ENCODE measurements at regions not wholly inside any gene's neighbourhood (a gene's known extent, or its start where the extent isn't known, plus 50 kb on each side); places are given as distances from the start of the nearest gene placed in this dataset.

GRCh38 chr4:164169591-164169990 is 584.3 kb upstream of the SMIM31 start:
- Histone ChIP-seq H3K9me3 (peaks cover 0 to 13% (median 0%) of the 10 kb centered on the region in 11 donors), H3K27ac (no peak overlapping the region), H3K36me3 (no peaks in the 10 kb centered on the region), H3K4me1 (no peaks in the 10 kb centered on the region), H3K4me3 (no peak overlapping the region), H3K27me3 (no peaks in the 10 kb centered on the region)
- DNase-seq (no peak), ATAC-seq (no peak)
- intact Hi-C loops (cut with DNase I): no loop called here
- no peak for TF ChIP-seq CTCF (IDR thresholded peaks at IDR 0.05)

GRCh38 chr4:164177153-164177552 is 576.8 kb upstream of the SMIM31 start:
- ATAC-seq (no peak), DNase-seq (no peak)
- no peak for TF ChIP-seq CTCF (IDR thresholded peaks at IDR 0.05)
- intact Hi-C loops (cut with DNase I): no loop called here
- Histone ChIP-seq H3K9me3 (no peaks in the 10 kb centered on the region), H3K27ac (no peak overlapping the region), H3K27me3 (no peaks in the 10 kb centered on the region), H3K4me3 (no peak overlapping the region), H3K36me3 (no peaks in the 10 kb centered on the region), H3K4me1 (no peaks in the 10 kb centered on the region)
- 47 to 50% methylated on average over 3 of the region's 3 CpGs for WGBS, 2 donors

- H3K4me1 ChIP-seq: no peaks in the 10 kb centered on the region
- 0% methylated on average over 1 of the region's 1 CpG for WGBS, 2 donors
- DNase-seq (no peak), ATAC-seq (no peak)
- H3K4me3 ChIP-seq: no peak overlapping the region
- no peak overlapping the region for H3K27ac ChIP-seq
- no peaks in the 10 kb centered on the region for H3K27me3 ChIP-seq
- H3K36me3 ChIP-seq: no peaks in the 10 kb centered on the region
- intact Hi-C loops (cut with DNase I): no loop called here
- TF ChIP-seq CTCF (IDR thresholded peaks at IDR 0.05): no peak
- no peaks in the 10 kb centered on the region for H3K9me3 ChIP-seq
Observed at GRCh38 chr4:164177753-164178152, 576.2 kb upstream of the SMIM31 start.

GRCh38 chr4:164188236-164188635 is 565.7 kb upstream of the SMIM31 start:
- TF ChIP-seq CTCF (IDR thresholded peaks at IDR 0.05): no peak

GRCh38 chr4:164192844-164193243 is 561.1 kb upstream of the SMIM31 start:
- no peaks in the 10 kb centered on the region for H3K4me1 ChIP-seq
- H3K27ac ChIP-seq: no peak overlapping the region
- H3K9me3 ChIP-seq: peaks cover 0 to 9% (median 0%) of the 10 kb centered on the region in 11 donors
- DNase-seq (no peak), ATAC-seq (no peak)
- WGBS, 2 donors: 83 to 84% methylated on average over 5 of the region's 5 CpGs
- no peaks in the 10 kb centered on the region for H3K36me3 ChIP-seq
- no peak for TF ChIP-seq CTCF (IDR thresholded peaks at IDR 0.05)
- H3K4me3 ChIP-seq: no peak overlapping the region
- intact Hi-C loops (cut with DNase I): no loop called here
- no peaks in the 10 kb centered on the region for H3K27me3 ChIP-seq

More at GRCh38 chr4:164188236-164188635, 565.7 kb upstream of the SMIM31 start:
- H3K4me1 ChIP-seq: no peaks in the 10 kb centered on the region
- H3K4me3 ChIP-seq: no peak overlapping the region
- H3K36me3 ChIP-seq: no peaks in the 10 kb centered on the region
- ATAC-seq: no peak
- intact Hi-C loops (cut with DNase I): no loop called here
- 93 to 94% methylated on average over 35 of the region's 35 CpGs for WGBS, 2 donors
- no peaks in the 10 kb centered on the region for H3K27me3 ChIP-seq
- peaks cover 0 to 14% (median 0%) of the 10 kb centered on the region in 11 donors for H3K9me3 ChIP-seq
- H3K27ac ChIP-seq: no peak overlapping the region
- DNase-seq: no peak
